GM23338 (cell line): ENCODE measurements at regions not wholly inside any gene's neighbourhood (a gene's known extent, or its start where the extent isn't known, plus 50 kb on each side); places are given as distances from the start of the nearest gene placed in this dataset.

Source experiments
- CREB1 ChIP-seq: fragments of 250-450 bp; sonication (Bioruptor Pico); IDR thresholded peaks from 2 replicates; pipeline ENCODE4 v1.5.0; 2020; ENCODE audit warnings: low read depth, mild to moderate bottlenecking, moderate library complexity
- CTCF ChIP-seq, 2 experiments: fragments of 200-600 bp in 1 of 2; sonication (generic) in 1 of 2; conservative IDR thresholded peaks; 2 replicates each; pipeline versions ENCODE4 v1.5.1 to v1.6.1; 2016 to 2017; ENCODE audit warnings: antibody characterized with exemption in 2 of 2, low read depth in 2 of 2, mild to moderate bottlenecking in 2 of 2, moderate library complexity in 1 of 2
- EZH2 ChIP-seq: fragments of 200-600 bp; sonication (generic); IDR thresholded peaks from one replicate; pipeline ENCODE4 v1.8.0; 2017; ENCODE audit warnings: antibody characterized with exemption, mild to moderate bottlenecking, low read depth; ENCODE audit not compliant: unreplicated experiment
- ZNF114 ChIP-seq: fragments of 250-450 bp; sonication (Bioruptor Pico); IDR thresholded peaks from 2 replicates; pipeline ENCODE4 v1.5.0; 2020; ENCODE audit warnings: mild to moderate bottlenecking, moderate library complexity
- TF ChIP-seq, protein P1 (sequence below): IDR thresholded peaks from one replicate; pipeline ENCODE4 v1.6.1; 2018; ENCODE audit warnings: antibody characterized with exemption; ENCODE audit not compliant: unreplicated experiment

DNA sequence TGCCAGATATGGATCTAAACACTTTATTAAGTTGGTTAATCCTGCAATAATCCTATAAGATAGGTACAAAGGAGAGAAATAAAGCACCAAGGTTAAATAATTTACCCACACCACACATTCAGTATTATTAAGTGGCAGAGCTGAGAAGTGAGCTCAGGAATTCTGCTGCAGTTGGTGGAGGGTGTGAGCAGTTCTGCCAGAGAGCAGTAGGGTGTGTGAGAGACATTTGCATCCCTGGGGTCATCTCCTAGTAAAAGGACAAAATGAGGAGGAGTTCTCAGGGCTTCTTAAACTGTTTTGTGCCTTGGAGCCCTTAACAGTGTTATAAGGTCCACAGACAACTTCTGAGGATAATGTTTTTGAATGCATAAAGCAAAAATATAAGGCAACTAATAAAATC is 484.5 kb downstream of the TAFA4 start:
- TF ChIP-seq CTCF (conservative IDR thresholded peaks at IDR 0.05; ENCODE audit: low read depth in 2 of 2) (peak; percentile 17 to 44; a peak in 2 of 4 replicates), CREB1 (no peak), EZH2 (no peak), ZNF114 (CRISPR knock-in tag) (no peak)
- TF ChIP-seq, protein P1, sequence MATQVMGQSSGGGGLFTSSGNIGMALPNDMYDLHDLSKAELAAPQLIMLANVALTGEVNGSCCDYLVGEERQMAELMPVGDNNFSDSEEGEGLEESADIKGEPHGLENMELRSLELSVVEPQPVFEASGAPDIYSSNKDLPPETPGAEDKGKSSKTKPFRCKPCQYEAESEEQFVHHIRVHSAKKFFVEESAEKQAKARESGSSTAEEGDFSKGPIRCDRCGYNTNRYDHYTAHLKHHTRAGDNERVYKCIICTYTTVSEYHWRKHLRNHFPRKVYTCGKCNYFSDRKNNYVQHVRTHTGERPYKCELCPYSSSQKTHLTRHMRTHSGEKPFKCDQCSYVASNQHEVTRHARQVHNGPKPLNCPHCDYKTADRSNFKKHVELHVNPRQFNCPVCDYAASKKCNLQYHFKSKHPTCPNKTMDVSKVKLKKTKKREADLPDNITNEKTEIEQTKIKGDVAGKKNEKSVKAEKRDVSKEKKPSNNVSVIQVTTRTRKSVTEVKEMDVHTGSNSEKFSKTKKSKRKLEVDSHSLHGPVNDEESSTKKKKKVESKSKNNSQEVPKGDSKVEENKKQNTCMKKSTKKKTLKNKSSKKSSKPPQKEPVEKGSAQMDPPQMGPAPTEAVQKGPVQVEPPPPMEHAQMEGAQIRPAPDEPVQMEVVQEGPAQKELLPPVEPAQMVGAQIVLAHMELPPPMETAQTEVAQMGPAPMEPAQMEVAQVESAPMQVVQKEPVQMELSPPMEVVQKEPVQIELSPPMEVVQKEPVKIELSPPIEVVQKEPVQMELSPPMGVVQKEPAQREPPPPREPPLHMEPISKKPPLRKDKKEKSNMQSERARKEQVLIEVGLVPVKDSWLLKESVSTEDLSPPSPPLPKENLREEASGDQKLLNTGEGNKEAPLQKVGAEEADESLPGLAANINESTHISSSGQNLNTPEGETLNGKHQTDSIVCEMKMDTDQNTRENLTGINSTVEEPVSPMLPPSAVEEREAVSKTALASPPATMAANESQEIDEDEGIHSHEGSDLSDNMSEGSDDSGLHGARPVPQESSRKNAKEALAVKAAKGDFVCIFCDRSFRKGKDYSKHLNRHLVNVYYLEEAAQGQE: no peak
